ENCODE measurements at regions not wholly inside any gene's neighbourhood (a gene's known extent, or its start where the extent isn't known, plus 50 kb on each side); places are given as distances from the start of the nearest gene placed in this dataset.

DNA sequence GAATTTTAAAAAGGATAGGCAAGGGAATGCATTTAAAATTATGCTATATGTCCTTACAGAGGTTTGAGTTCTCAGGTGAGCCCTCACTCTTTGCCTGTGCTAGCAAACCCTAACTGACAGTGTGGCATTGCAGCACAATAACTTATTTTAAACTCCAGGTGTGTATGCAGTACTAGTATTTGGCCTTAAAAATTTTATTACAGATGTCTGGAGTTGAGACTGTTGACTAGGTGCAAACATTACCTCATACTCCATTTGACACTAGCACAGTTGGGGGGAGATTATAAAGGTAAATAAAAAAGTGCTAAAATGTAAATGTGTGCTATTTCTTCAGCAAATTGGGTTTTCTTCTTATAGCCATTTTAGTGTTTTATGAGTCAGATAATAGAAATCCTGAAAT lies 407.7 kb downstream of the SH3GL2 start (continued):
- TF ChIP-seq, protein P1, sequence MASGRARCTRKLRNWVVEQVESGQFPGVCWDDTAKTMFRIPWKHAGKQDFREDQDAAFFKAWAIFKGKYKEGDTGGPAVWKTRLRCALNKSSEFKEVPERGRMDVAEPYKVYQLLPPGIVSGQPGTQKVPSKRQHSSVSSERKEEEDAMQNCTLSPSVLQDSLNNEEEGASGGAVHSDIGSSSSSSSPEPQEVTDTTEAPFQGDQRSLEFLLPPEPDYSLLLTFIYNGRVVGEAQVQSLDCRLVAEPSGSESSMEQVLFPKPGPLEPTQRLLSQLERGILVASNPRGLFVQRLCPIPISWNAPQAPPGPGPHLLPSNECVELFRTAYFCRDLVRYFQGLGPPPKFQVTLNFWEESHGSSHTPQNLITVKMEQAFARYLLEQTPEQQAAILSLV (CRISPR knock-in tag; IDR thresholded peaks at IDR 0.05; ENCODE audit: borderline replicate concordance): no peak
- TF ChIP-seq POLR2AphosphoS5 (IDR thresholded peaks at IDR 0.05; ENCODE audit: low read depth, low read length) (no peak), ZSCAN31 (CRISPR knock-in tag; IDR thresholded peaks at IDR 0.05; ENCODE audit: low read depth) (no peak), ZNF17 (CRISPR knock-in tag; IDR thresholded peaks at IDR 0.05) (no peak), XBP1 (CRISPR knock-in tag; IDR thresholded peaks at IDR 0.05) (no peak), SAP130 (CRISPR knock-in tag; IDR thresholded peaks at IDR 0.05; ENCODE audit: low read depth) (no peak)
- TF ChIP-seq, protein P2, sequence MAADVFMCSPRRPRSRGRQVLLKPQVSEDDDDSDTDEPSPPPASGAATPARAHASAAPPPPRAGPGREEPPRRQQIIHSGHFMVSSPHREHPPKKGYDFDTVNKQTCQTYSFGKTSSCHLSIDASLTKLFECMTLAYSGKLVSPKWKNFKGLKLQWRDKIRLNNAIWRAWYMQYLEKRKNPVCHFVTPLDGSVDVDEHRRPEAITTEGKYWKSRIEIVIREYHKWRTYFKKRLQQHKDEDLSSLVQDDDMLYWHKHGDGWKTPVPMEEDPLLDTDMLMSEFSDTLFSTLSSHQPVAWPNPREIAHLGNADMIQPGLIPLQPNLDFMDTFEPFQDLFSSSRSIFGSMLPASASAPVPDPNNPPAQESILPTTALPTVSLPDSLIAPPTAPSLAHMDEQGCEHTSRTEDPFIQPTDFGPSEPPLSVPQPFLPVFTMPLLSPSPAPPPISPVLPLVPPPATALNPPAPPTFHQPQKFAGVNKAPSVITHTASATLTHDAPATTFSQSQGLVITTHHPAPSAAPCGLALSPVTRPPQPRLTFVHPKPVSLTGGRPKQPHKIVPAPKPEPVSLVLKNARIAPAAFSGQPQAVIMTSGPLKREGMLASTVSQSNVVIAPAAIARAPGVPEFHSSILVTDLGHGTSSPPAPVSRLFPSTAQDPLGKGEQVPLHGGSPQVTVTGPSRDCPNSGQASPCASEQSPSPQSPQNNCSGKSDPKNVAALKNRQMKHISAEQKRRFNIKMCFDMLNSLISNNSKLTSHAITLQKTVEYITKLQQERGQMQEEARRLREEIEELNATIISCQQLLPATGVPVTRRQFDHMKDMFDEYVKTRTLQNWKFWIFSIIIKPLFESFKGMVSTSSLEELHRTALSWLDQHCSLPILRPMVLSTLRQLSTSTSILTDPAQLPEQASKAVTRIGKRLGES (CRISPR knock-in tag; IDR thresholded peaks at IDR 0.05; ENCODE audit: borderline replicate concordance): no peak
- TF ChIP-seq, protein P3, sequence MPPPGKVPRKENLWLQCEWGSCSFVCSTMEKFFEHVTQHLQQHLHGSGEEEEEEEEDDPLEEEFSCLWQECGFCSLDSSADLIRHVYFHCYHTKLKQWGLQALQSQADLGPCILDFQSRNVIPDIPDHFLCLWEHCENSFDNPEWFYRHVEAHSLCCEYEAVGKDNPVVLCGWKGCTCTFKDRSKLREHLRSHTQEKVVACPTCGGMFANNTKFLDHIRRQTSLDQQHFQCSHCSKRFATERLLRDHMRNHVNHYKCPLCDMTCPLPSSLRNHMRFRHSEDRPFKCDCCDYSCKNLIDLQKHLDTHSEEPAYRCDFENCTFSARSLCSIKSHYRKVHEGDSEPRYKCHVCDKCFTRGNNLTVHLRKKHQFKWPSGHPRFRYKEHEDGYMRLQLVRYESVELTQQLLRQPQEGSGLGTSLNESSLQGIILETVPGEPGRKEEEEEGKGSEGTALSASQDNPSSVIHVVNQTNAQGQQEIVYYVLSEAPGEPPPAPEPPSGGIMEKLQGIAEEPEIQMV (CRISPR knock-in tag; IDR thresholded peaks at IDR 0.05; ENCODE audit: low read depth): no peak

DNA sequence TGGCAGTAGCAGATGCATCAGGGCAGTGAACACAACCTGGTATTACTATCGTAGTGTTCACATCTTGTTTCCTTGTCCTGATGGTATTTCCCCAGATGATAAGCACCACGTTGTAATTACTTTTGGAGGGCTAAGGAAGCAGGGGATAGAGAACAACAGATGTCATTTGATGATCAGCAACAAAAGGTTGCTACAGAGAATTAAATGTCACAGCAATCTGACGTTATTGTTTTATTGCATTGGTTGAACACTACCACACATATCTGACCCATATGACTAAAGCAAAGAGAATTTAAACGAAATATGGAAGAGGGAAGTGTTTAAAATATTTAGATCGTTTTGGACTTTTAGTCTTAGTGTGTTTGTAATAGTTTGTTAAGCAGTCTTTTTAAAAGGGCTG lies 408.3 kb downstream of the SH3GL2 start:
- Histone ChIP-seq H3K9ac (ENCODE audit: insufficient read depth, low read depth, low read length) (no peak overlapping the region), H4K20me1 (ENCODE audit: insufficient read depth, low read length) (no peaks in the 10 kb centered on the region), H2AFZ (ENCODE audit: low read length) (no peak overlapping the region), H3K9me3 (ENCODE audit: low read length) (no peaks in the 10 kb centered on the region; the same call in 1 of the 2 replicates), H3K79me2 (ENCODE audit: insufficient read depth, low read length) (no peaks in the 10 kb centered on the region), H3K36me3 (replicated peaks in 1 of 2; ENCODE audit: control insufficient read depth in 1 of 2, insufficient read depth in 2 of 2, low read length in 2 of 2) (no peaks in the 10 kb centered on the region), H3K27ac (ENCODE audit: extremely low read length, insufficient read depth, low read length) (no peak overlapping the region), H3K4me3 (replicated peaks in 1 of 3; ENCODE audit: insufficient read depth in 1 of 3, low read depth in 2 of 3, low read length in 3 of 3) (no peak overlapping the region), H3K4me2 (ENCODE audit: low read depth, low read length) (no peak overlapping the region), H3K4me1 (ENCODE audit: insufficient read depth, low read length) (no peaks in the 10 kb centered on the region), H3K27me3 (ENCODE audit: control insufficient read depth in 1 of 2, insufficient read depth in 2 of 2, low read length in 2 of 2) (no peaks in the 10 kb centered on the region)
- BruUV-seq (replicated peaks): no TSS peak
- DNase-seq (ENCODE audit: low spot score) (no peak), ATAC-seq (no peak), FAIRE-seq (no peak)
- 0% methylated on average over 5 of the region's 5 CpGs for WGBS (ENCODE audit: low lambda C conversion rate)
- ChIA-PET POLR2A (no interaction called here), CTCF (ENCODE audit: low intra/inter-chr PET ratio, low total read pairs) (no interaction called here)
- in situ Hi-C loops (cut with HindIII; ENCODE audit: extremely low pct_ligation_motif_present, low pct_unique_long_range_greater_than_20kb) (no loop called here), intact Hi-C loops (cut with micrococcal nuclease; ENCODE audit: unreplicated experiment) (no loop called here)
- no peak for TF ChIP-seq MAZ (IDR thresholded peaks at IDR 0.05; ENCODE audit: borderline replicate concordance, low read depth, low read length)
- TF ChIP-seq MAZ (CRISPR knock-in tag; IDR thresholded peaks at IDR 0.05; ENCODE audit: low read depth): no peak
- TF ChIP-seq MZF1 (CRISPR knock-in tag; IDR thresholded peaks at IDR 0.05; ENCODE audit: borderline replicate concordance): no peak
- TF ChIP-seq, protein P4, sequence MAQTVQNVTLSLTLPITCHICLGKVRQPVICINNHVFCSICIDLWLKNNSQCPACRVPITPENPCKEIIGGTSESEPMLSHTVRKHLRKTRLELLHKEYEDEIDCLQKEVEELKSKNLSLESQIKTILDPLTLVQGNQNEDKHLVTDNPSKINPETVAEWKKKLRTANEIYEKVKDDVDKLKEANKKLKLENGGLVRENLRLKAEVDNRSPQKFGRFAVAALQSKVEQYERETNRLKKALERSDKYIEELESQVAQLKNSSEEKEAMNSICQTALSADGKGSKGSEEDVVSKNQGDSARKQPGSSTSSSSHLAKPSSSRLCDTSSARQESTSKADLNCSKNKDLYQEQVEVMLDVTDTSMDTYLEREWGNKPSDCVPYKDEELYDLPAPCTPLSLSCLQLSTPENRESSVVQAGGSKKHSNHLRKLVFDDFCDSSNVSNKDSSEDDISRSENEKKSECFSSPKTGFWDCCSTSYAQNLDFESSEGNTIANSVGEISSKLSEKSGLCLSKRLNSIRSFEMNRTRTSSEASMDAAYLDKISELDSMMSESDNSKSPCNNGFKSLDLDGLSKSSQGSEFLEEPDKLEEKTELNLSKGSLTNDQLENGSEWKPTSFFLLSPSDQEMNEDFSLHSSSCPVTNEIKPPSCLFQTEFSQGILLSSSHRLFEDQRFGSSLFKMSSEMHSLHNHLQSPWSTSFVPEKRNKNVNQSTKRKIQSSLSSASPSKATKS (CRISPR knock-in tag; IDR thresholded peaks at IDR 0.05): no peak
- no peak for TF ChIP-seq NAIF1 (CRISPR knock-in tag; IDR thresholded peaks at IDR 0.05; ENCODE audit: borderline replicate concordance)
- no peak for TF ChIP-seq IRX3 (CRISPR knock-in tag; IDR thresholded peaks at IDR 0.05; ENCODE audit: borderline replicate concordance, low read depth)
- TF ChIP-seq SRSF9 (IDR thresholded peaks at IDR 0.05; ENCODE audit: borderline replicate concordance, insufficient read depth, low read depth, low read length, poor library complexity, severe bottlenecking): no peak
- TF ChIP-seq CAMTA2 (CRISPR knock-in tag; IDR thresholded peaks at IDR 0.05; ENCODE audit: borderline replicate concordance): no peak

All from HepG2 (cell line).